ENCODE measurements at regions not wholly inside any gene's neighbourhood (a gene's known extent, or its start where the extent isn't known, plus 50 kb on each side); places are given as distances from the start of the nearest gene placed in this dataset.

- Histone ChIP-seq H3K9me3 (ENCODE audit: severe bottlenecking) (no peaks in the 10 kb centered on the region), H3K4me3 (ENCODE audit: severe bottlenecking) (no peak overlapping the region), H3K27me3 (ENCODE audit: insufficient read depth, poor library complexity, severe bottlenecking) (no peaks in the 10 kb centered on the region), H3K4me1 (ENCODE audit: insufficient read depth, poor library complexity, severe bottlenecking) (no peaks in the 10 kb centered on the region), H3K36me3 (ENCODE audit: low read depth) (no peaks in the 10 kb centered on the region), H3K27ac (ENCODE audit: poor library complexity, severe bottlenecking) (no peak overlapping the region)
- ATAC-seq (ENCODE audit: low read depth) (no peak), DNase-seq (ENCODE audit: low spot score) (no peak)
- TF ChIP-seq, protein P1, sequence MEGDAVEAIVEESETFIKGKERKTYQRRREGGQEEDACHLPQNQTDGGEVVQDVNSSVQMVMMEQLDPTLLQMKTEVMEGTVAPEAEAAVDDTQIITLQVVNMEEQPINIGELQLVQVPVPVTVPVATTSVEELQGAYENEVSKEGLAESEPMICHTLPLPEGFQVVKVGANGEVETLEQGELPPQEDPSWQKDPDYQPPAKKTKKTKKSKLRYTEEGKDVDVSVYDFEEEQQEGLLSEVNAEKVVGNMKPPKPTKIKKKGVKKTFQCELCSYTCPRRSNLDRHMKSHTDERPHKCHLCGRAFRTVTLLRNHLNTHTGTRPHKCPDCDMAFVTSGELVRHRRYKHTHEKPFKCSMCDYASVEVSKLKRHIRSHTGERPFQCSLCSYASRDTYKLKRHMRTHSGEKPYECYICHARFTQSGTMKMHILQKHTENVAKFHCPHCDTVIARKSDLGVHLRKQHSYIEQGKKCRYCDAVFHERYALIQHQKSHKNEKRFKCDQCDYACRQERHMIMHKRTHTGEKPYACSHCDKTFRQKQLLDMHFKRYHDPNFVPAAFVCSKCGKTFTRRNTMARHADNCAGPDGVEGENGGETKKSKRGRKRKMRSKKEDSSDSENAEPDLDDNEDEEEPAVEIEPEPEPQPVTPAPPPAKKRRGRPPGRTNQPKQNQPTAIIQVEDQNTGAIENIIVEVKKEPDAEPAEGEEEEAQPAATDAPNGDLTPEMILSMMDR (IDR thresholded peaks at IDR 0.05; ENCODE audit: poor library complexity, severe bottlenecking) = no peak
Observed at GRCh38 chr7:15886626-15887025, 200.1 kb upstream of the MEOX2 start.

- no peak for DNase-seq (ENCODE audit: low spot score)
- Histone ChIP-seq H3K4me1 (ENCODE audit: insufficient read depth, poor library complexity, severe bottlenecking) (no peaks in the 10 kb centered on the region), H3K9me3 (ENCODE audit: severe bottlenecking) (no peaks in the 10 kb centered on the region), H3K4me3 (ENCODE audit: severe bottlenecking) (no peak overlapping the region), H3K27ac (ENCODE audit: poor library complexity, severe bottlenecking) (no peak overlapping the region), H3K27me3 (ENCODE audit: insufficient read depth, poor library complexity, severe bottlenecking) (no peaks in the 10 kb centered on the region), H3K36me3 (ENCODE audit: low read depth) (no peaks in the 10 kb centered on the region)
- no peak for ATAC-seq (ENCODE audit: low read depth)
- TF ChIP-seq, protein P1 (IDR thresholded peaks at IDR 0.05; ENCODE audit: poor library complexity, severe bottlenecking) = no peak
Observed at GRCh38 chr7:15885678-15886077, 199.2 kb upstream of the MEOX2 start.

DNA sequence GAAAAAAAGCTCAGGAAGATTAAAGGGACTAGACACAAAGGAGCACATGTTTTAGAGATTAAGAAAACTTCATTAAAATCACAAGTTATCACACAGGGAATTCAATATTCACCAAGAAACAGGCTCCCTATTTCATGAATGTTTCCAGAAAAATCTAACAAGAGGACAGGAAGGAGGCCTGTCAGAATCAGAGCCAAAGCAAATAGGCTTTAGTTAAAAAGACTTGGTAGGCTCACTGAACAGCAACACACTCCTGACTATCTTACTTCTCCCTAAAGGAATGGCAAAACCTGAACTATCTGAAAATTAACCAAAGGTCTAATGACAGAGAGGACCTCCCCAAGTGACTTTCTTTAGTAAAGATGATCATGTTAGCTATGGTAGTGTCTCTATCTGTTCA lies 188.3 kb upstream of the MEOX2 start:
- DNase-seq (ENCODE audit: low spot score) = no peak
- Histone ChIP-seq H3K27me3 (ENCODE audit: insufficient read depth, poor library complexity, severe bottlenecking) (no peaks in the 10 kb centered on the region), H3K4me3 (ENCODE audit: severe bottlenecking) (no peak overlapping the region), H3K4me1 (ENCODE audit: insufficient read depth, poor library complexity, severe bottlenecking) (no peaks in the 10 kb centered on the region), H3K27ac (ENCODE audit: poor library complexity, severe bottlenecking) (no peak overlapping the region), H3K9me3 (ENCODE audit: severe bottlenecking) (no peaks in the 10 kb centered on the region), H3K36me3 (ENCODE audit: low read depth) (no peaks in the 10 kb centered on the region)
- ATAC-seq (ENCODE audit: low read depth) = no peak
- TF ChIP-seq, protein P1 (IDR thresholded peaks at IDR 0.05; ENCODE audit: poor library complexity, severe bottlenecking) = no peak

DNA sequence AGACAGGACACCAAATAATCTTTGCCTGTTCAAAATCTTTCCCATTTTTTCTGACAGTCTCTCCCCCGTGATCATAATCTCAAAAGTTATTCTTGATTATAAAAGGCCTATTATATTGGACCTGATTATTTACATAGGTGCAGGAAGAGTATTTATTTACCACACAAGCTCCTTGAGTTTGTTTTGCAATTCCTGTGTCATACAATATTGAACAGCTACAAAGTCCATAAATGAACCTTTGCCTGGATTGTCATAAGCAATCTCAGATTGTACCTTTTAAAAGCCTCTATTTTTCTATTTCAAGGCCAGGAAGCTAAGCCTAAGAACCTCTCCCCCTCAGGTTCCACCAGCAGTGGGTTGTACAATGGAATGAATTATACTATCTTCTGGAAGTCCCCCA lies 183.9 kb upstream of the MEOX2 start:
- ATAC-seq (ENCODE audit: low read depth) = no peak
- Histone ChIP-seq H3K4me1 (ENCODE audit: insufficient read depth, poor library complexity, severe bottlenecking) (no peaks in the 10 kb centered on the region), H3K27me3 (ENCODE audit: insufficient read depth, poor library complexity, severe bottlenecking) (no peaks in the 10 kb centered on the region), H3K9me3 (ENCODE audit: severe bottlenecking) (no peaks in the 10 kb centered on the region), H3K27ac (ENCODE audit: poor library complexity, severe bottlenecking) (no peak overlapping the region), H3K36me3 (ENCODE audit: low read depth) (no peaks in the 10 kb centered on the region), H3K4me3 (ENCODE audit: severe bottlenecking) (no peak overlapping the region)
- TF ChIP-seq, protein P1 (IDR thresholded peaks at IDR 0.05; ENCODE audit: poor library complexity, severe bottlenecking) = no peak
- no peak for DNase-seq (ENCODE audit: low spot score)

- no peak for ATAC-seq (ENCODE audit: low read depth)
- Histone ChIP-seq H3K4me1 (ENCODE audit: insufficient read depth, poor library complexity, severe bottlenecking) (no peaks in the 10 kb centered on the region), H3K36me3 (ENCODE audit: low read depth) (no peaks in the 10 kb centered on the region), H3K9me3 (ENCODE audit: severe bottlenecking) (no peaks in the 10 kb centered on the region), H3K4me3 (ENCODE audit: severe bottlenecking) (no peak overlapping the region), H3K27me3 (ENCODE audit: insufficient read depth, poor library complexity, severe bottlenecking) (no peaks in the 10 kb centered on the region), H3K27ac (ENCODE audit: poor library complexity, severe bottlenecking) (no peak overlapping the region)
- DNase-seq (ENCODE audit: low spot score) = no peak
- TF ChIP-seq, protein P1 (IDR thresholded peaks at IDR 0.05; ENCODE audit: poor library complexity, severe bottlenecking) = no peak
Observed at GRCh38 chr7:15867441-15867840, 181.0 kb upstream of the MEOX2 start.
